GM12875 (cell line): ENCODE measurements at regions not wholly inside any gene's neighbourhood (a gene's known extent, or its start where the extent isn't known, plus 50 kb on each side); places are given as distances from the start of the nearest gene placed in this dataset.

Experiments used
- H3K4me3 ChIP-seq: one replicate; pipeline ENCODE4 v1.5.1; 2011; ENCODE audit warnings: low read depth, low read length, control low read depth
- TF ChIP-seq, protein P1 (sequence below): IDR thresholded peaks from 2 replicates; pipeline ENCODE4 v1.5.1; 2011; ENCODE audit warnings: low read depth, mild to moderate bottlenecking, control low read depth, inconsistent platforms, low read length, moderate library complexity, borderline replicate concordance; ENCODE audit not compliant: insufficient read depth

DNA sequence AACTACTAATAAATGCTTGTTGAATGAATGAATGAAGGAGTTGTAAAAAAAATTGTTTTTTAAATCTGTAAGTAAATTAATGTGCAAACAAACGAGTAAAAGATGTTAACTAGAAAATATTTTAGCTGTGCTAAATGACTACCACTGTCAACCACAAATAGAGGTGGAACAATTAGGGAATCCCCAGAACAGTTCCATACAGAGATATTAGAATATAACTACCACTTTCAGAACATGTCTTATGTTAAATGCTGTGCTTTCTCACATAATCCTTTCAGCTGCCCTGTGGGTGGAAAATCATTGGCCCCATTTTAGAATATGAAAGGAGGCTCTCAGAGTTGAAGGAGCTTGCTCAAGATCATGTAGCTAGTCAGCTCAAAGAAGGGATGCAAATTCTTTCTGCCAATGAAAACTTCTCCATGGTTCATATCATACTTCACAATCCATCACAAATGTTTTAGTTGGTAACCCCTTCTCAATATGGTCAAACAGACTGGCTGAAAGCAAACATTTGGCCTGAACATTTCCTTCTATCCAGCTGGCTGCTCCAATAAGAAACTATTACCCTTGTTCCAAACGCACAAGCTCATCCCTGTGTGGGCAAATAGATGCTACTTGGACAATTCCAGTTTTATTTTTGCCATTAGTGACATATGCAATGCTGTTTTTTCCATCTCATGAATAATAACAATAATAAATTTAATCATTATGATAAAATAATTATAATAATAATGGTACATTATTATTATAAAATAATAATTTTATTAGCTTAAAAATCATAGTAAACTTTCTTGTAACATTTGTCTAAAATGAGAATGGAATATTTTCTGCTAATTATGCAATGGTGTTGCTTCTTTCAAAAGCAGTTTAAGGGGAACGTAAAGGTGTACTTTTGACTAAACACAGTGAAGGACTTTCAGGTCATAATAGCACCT lies 290.4 kb upstream of the STT3B start:
- TF ChIP-seq, protein P1, sequence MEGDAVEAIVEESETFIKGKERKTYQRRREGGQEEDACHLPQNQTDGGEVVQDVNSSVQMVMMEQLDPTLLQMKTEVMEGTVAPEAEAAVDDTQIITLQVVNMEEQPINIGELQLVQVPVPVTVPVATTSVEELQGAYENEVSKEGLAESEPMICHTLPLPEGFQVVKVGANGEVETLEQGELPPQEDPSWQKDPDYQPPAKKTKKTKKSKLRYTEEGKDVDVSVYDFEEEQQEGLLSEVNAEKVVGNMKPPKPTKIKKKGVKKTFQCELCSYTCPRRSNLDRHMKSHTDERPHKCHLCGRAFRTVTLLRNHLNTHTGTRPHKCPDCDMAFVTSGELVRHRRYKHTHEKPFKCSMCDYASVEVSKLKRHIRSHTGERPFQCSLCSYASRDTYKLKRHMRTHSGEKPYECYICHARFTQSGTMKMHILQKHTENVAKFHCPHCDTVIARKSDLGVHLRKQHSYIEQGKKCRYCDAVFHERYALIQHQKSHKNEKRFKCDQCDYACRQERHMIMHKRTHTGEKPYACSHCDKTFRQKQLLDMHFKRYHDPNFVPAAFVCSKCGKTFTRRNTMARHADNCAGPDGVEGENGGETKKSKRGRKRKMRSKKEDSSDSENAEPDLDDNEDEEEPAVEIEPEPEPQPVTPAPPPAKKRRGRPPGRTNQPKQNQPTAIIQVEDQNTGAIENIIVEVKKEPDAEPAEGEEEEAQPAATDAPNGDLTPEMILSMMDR: no peak
- no peak overlapping the region for H3K4me3 ChIP-seq

DNA sequence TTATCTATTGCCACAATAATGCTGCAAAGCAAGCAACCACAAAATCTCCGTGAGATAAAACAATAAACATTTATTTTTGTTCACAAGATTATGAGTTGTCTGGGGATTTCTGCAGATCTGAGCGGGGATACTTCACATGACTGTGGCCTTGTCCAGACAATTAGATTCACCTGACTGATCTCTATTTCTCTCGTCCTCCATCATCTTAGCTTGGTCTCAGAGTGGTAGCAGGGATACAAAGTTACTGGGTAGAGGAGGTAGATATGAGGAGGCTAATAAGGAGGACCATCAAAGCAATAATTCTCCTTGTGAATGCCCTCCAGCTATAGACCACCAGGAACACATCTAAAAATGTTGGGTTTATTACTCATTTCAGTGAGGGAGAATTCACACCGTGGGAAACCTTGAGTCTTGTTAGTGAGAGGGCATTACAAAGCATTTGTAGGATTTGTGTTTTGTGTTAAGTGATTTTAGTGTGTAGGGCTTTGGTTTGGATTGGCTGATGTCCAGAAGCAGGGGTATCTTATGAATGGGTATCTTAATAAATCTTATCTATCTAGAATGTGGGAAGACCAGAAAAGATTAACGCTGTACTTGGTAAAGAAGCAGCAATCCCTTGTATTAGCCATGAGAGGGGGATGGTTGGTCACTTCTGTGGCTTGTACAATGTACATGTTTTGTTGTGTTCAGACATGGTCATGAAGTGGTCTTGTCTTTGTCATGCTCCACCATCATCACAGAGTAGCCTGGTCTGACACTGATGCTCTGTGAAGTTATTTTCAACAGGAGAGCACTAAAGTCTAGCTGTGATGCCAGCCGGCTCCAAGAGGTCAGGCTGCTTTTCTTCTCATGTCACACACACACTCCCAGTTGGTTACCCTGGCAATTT lies 287.6 kb upstream of the STT3B start:
- H3K4me3 ChIP-seq: no peak overlapping the region
- TF ChIP-seq, protein P1: no peak

DNA sequence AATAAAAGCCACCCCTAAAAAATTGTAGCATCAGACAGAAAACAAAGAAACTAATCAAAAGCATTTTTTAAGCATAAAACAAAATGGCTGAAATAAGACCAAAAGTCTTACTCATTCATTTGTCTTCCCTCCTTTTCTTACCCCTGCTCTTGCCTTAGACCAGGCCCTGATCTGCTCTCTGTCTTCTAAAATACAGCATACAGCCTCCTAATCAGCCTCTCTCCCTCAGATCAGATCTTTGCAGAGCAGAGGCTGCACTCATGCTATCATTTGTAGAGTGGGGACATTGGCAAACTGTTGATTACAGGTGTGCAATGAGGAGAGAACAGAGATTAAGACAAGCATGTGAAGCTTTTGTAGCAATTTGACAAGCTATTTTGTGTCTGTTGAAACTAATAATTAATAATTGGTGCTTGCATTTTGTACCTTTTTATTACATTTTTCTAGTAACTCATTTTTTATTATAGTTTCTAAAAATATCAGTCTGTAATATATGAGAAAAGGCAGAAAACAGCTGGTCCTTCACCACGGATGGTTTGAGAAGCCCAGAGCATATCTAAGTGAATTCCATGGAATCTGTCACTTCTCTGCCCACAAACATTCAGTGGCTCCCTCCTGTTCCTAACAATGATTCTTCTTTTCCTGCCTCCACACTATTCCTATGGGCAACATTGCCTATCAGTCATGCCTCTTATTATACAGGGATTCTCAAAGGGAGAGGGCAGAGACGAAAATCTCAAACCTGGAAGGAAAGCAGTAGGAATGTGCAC lies 286.2 kb upstream of the STT3B start:
- TF ChIP-seq, protein P1: no peak
- no peak overlapping the region for H3K4me3 ChIP-seq

DNA sequence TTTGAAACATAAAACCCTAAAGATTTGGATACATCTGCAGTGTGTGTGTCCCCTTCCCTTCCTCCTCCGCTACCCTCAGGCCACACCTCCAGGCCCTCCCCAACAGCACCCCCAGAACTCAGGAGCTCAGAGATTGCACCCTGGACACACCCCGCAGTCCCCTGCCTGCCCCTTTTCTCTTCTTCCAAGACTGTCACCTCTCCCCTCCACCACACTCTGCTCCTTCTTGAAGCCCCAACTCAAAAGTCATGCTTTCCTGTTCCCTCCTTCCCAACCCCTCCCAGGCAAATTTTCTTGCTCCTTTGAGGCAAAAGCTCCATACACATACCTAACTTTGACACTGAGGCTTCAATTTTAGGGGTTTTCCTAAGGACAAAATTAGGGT lies 285.7 kb upstream of the STT3B start:
- TF ChIP-seq, protein P1: no peak
- H3K4me3 ChIP-seq: no peak overlapping the region

DNA sequence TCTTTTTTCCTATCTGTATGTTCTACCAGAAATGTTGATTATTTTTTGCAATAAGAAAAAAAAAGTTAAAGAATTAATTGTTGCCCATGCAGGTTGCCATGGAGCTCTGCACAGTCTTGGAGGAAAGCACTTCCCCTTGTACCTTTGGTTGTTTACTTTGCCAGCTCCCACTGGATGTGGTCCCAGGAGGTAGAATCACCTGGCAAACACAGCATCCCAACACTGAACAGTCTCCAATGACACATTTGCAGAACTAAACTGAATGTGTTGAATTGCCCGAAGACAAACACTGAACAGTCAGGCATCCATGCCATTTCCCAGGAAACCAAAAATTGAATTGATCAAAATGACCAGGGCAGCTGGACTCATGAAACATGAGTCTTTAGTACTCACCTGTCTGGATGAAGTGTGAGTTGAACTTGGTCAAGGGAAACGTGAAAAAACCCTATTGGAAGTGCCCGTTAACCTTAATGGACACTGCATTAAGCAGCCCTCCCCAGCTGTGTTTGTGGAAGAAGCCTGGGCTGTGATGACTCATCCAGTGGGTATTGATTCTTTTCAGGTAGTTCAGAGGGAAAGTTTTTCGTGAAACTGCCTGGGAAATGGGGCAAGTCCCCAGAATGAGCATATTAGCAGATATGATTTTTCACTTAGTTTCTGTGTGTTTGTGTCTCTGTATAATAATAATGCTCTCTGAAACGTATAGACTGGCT lies 284.7 kb upstream of the STT3B start:
- H3K4me3 ChIP-seq: peak overlapping the region; percentile 8
- TF ChIP-seq, protein P1: no peak

DNA sequence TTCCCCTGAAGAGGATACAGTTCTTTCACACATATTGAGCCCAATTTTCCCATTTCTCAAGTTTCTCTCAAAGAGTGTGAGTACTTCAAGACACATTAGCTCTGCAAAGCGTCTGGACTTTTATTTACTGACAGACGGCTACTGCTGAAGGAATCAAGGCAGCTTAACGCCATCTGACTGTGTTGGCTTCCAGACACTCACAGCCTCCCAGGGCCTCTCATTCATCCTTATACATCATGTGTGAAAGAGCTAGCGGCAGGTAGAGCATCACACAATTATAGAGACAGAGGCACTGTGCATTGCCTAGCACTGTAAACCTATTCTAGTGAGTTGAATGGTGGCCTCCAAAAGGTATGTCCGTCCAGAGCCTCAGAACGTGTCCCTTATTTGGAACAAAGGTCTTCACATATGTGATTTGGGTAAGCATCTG lies 284.1 kb upstream of the STT3B start:
- TF ChIP-seq, protein P1: no peak
- no peak overlapping the region for H3K4me3 ChIP-seq
